Loucy (cell line): ENCODE measurements at regions not wholly inside any gene's neighbourhood (a gene's known extent, or its start where the extent isn't known, plus 50 kb on each side); places are given as distances from the start of the nearest gene placed in this dataset.

Experiments used
- H2AFZ ChIP-seq: fragments of 200-600 bp; sonication (generic); 2 replicates; pipeline ENCODE4 v1.6.0; 2016; ENCODE audit warnings: antibody characterized with exemption, mild to moderate bottlenecking, low read length, moderate library complexity
- H3F3A ChIP-seq: fragments of 200-600 bp; 2 replicates; pipeline ENCODE4 v1.6.0; 2016; ENCODE audit warnings: antibody characterized with exemption, low read depth, mild to moderate bottlenecking
- H3K27me3 ChIP-seq: fragments of 200-600 bp; sonication (generic); 2 replicates; pipeline ENCODE4 v1.6.1; 2014; ENCODE audit warnings: low read length, mild to moderate bottlenecking; ENCODE audit not compliant: insufficient read depth, poor library complexity, severe bottlenecking
- H3K36me3 ChIP-seq: fragments of 200-600 bp; sonication (generic); 2 replicates; pipeline ENCODE4 v1.6.1; 2016; ENCODE audit warnings: low read length; ENCODE audit not compliant: insufficient read depth
- H3K4me1 ChIP-seq: fragments of 200-600 bp; sonication (generic); 2 replicates; pipeline ENCODE4 v1.5.1; 2014; ENCODE audit warnings: low read length, mild to moderate bottlenecking; ENCODE audit not compliant: insufficient read depth, poor library complexity, severe bottlenecking
- H3K4me2 ChIP-seq: fragments of 200-600 bp; sonication (generic); 2 replicates; pipeline ENCODE4 v1.6.0; 2014; ENCODE audit warnings: antibody characterized with exemption, low read length, low read depth, mild to moderate bottlenecking; ENCODE audit not compliant: poor library complexity, severe bottlenecking
- H3K4me3 ChIP-seq: fragments of 200-600 bp; sonication (generic); 2 replicates; pipeline ENCODE4 v1.5.1; 2014; ENCODE audit warnings: low read length, mild to moderate bottlenecking, mixed read lengths; ENCODE audit not compliant: poor library complexity, severe bottlenecking
- H3K79me2 ChIP-seq: fragments of 200-600 bp; sonication (generic); 2 replicates; pipeline ENCODE4 v1.6.1; 2014; ENCODE audit warnings: low read length; ENCODE audit not compliant: insufficient read depth
- H3K9ac ChIP-seq: fragments of 200-600 bp; sonication (generic); 2 replicates; pipeline ENCODE4 v1.6.0; 2014; ENCODE audit warnings: mild to moderate bottlenecking, low read depth, low read length, moderate library complexity; ENCODE audit not compliant: poor library complexity, severe bottlenecking
- H3K9me2 ChIP-seq: fragments of 200-600 bp; sonication (generic); replicated peaks from 2 replicates; pipeline ENCODE4 v1.6.1; 2016; ENCODE audit warnings: low read depth, low read length, mixed read lengths
- H3K9me3 ChIP-seq: fragments of 200-600 bp; sonication (generic); 2 replicates; pipeline ENCODE4 v1.6.1; 2014; ENCODE audit warnings: mild to moderate bottlenecking, antibody characterized with exemption, low read length, low read depth; ENCODE audit not compliant: insufficient read depth
- H4K20me1 ChIP-seq: fragments of 200-600 bp; sonication (generic); 2 replicates; pipeline ENCODE4 v1.6.0; 2014; ENCODE audit warnings: antibody characterized with exemption, low read length, mild to moderate bottlenecking; ENCODE audit not compliant: insufficient read depth, poor library complexity, severe bottlenecking
- CTCF ChIP-seq: fragments of 200-600 bp; sonication (generic); conservative IDR thresholded peaks from 2 replicates; pipeline ENCODE4 v1.5.1; 2014; ENCODE audit warnings: mild to moderate bottlenecking, antibody characterized with exemption, low read length
- EZH2phosphoT487 ChIP-seq: fragments of 200-600 bp; IDR thresholded peaks from 2 replicates; pipeline ENCODE4 v1.6.1; 2018; ENCODE audit warnings: antibody characterized with exemption, mild to moderate bottlenecking, moderate library complexity, borderline replicate concordance

GRCh38 chr5:33372721-33373472 is 67.9 kb upstream of the TARS1 start:
- H4K20me1 ChIP-seq, result no peaks in the 10 kb centered on the region
- no peak overlapping the region for H2AFZ ChIP-seq
- H3K4me2 ChIP-seq, result no peak overlapping the region
- H3K9me3 ChIP-seq, result no peaks in the 10 kb centered on the region
- H3K4me3 ChIP-seq, result no peak overlapping the region
- no peaks in the 10 kb centered on the region for H3K79me2 ChIP-seq
- H3K9me2 ChIP-seq, result no peaks in the 10 kb centered on the region
- H3K36me3 ChIP-seq, result no peaks in the 10 kb centered on the region
- H3K9ac ChIP-seq, result no peak overlapping the region
- peaks cover 16% of the 10 kb centered on the region for H3K4me1 ChIP-seq
- H3K27me3 ChIP-seq, result no peaks in the 10 kb centered on the region
- TF ChIP-seq CTCF, result no peak
- no peak for TF ChIP-seq EZH2phosphoT487
- H3F3A ChIP-seq, result no peaks in the 10 kb centered on the region

- Histone ChIP-seq H3K9ac (no peak overlapping the region), H3K79me2 (no peaks in the 10 kb centered on the region), H3K4me3 (no peak overlapping the region), H3F3A (no peaks in the 10 kb centered on the region), H4K20me1 (no peaks in the 10 kb centered on the region), H2AFZ (peak overlapping the region; percentile 65; the same call in 1 of the 2 replicates), H3K4me1 (peaks cover 5% of the 10 kb centered on the region), H3K36me3 (no peaks in the 10 kb centered on the region), H3K9me2 (no peaks in the 10 kb centered on the region), H3K9me3 (no peaks in the 10 kb centered on the region), H3K27me3 (no peaks in the 10 kb centered on the region), H3K4me2 (no peak overlapping the region)
- TF ChIP-seq EZH2phosphoT487 (no peak), CTCF (no peak)
These were observed 64.9 kb upstream of the TARS1 start for GRCh38 chr5:33375900-33376299.

- H3K9ac ChIP-seq, result no peak overlapping the region
- TF ChIP-seq EZH2phosphoT487 (no peak), CTCF (peak; percentile 75)
- H3K4me3 ChIP-seq, result no peak overlapping the region
- H3K9me3 ChIP-seq, result 0 out of 2 replicates have a peak, but pooled peaks cover 3% of the 10 kb centered on the region
- H3F3A ChIP-seq, result no peaks in the 10 kb centered on the region
- peaks cover 5% of the 10 kb centered on the region for H3K4me1 ChIP-seq
- H3K79me2 ChIP-seq, result no peaks in the 10 kb centered on the region
- H3K9me2 ChIP-seq, result no peaks in the 10 kb centered on the region
- no peaks in the 10 kb centered on the region for H3K36me3 ChIP-seq
- H3K4me2 ChIP-seq, result no peak overlapping the region
- H4K20me1 ChIP-seq, result no peaks in the 10 kb centered on the region
- no peaks in the 10 kb centered on the region for H3K27me3 ChIP-seq
- 0 out of 2 replicates have a peak overlapping the region, but pooled peaks have one; percentile 7 for H2AFZ ChIP-seq
These were observed 61.0 kb upstream of the TARS1 start for GRCh38 chr5:33379757-33380156.
